ENCODE measurements at regions not wholly inside any gene's neighbourhood (a gene's known extent, or its start where the extent isn't known, plus 50 kb on each side); places are given as distances from the start of the nearest gene placed in this dataset.

DNA sequence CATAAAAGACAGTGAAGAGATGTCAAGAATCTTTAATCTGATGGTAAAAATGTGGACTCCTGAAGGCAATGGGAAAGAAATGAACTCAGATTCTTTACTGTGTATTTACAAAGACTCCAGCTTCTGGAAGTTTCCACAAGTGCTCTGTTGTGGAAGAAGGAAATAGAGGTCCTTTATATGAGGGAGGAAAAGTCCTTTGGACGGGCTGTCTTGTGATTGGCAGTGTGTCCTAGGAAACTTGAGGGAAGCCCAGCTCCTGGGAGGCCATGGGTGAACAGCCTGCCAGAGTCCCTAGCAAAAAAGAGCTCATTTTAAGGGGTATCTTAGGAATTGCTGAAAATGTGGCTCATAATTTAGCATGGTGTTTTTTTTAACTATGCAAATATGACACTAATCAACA is 92.0 kb downstream of the RNASET2 start:
- Histone ChIP-seq H3K4me1 (peaks cover 0 to 19% of the 10 kb centered on the region in 2 donors), H3K9me3 (no peaks in the 10 kb centered on the region), H3K36me3 (no peaks in the 10 kb centered on the region), H3K27ac (no peak overlapping the region), H3K27me3 (peaks cover 0 to 5% of the 10 kb centered on the region in 2 donors), H3K4me3 (no peak overlapping the region)
- DNase-seq (ENCODE audit: low spot score), result no peak
- TF ChIP-seq, protein P1, sequence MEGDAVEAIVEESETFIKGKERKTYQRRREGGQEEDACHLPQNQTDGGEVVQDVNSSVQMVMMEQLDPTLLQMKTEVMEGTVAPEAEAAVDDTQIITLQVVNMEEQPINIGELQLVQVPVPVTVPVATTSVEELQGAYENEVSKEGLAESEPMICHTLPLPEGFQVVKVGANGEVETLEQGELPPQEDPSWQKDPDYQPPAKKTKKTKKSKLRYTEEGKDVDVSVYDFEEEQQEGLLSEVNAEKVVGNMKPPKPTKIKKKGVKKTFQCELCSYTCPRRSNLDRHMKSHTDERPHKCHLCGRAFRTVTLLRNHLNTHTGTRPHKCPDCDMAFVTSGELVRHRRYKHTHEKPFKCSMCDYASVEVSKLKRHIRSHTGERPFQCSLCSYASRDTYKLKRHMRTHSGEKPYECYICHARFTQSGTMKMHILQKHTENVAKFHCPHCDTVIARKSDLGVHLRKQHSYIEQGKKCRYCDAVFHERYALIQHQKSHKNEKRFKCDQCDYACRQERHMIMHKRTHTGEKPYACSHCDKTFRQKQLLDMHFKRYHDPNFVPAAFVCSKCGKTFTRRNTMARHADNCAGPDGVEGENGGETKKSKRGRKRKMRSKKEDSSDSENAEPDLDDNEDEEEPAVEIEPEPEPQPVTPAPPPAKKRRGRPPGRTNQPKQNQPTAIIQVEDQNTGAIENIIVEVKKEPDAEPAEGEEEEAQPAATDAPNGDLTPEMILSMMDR (IDR thresholded peaks at IDR 0.05), result no peak

DNA sequence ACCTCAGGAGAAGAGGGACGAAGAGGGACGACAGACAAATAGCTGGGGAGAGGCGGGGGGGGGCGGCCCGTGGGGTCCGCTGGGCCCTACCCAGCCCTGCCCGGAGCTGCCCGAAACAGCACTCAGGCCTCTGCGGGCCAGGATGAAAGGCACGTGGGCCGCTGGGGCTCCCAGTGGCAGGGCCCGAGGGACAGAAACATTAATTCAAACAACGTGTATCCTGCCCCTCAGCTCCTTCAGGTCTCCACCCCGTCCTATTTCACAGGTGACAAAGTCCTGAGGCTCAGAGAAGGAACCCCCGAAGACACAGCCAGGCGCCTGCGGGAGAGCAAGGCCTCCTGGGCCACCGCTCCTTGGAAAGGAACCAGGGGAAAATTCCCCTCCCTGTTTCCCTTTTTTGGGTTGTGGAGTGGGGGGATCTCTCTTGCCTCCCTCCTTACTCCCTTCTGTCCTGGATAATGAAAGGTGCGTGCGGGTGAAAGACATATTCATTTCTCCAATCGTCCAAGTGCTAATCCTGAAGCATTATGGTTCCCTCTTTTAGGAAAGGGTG is 93.3 kb downstream of the RNASET2 start:
- Histone ChIP-seq H3K9me3 (no peaks in the 10 kb centered on the region), H3K4me1 (peaks cover 0 to 19% of the 10 kb centered on the region in 2 donors), H3K36me3 (no peaks in the 10 kb centered on the region), H3K27me3 (peaks cover 0 to 5% of the 10 kb centered on the region in 2 donors), H3K27ac (no peak overlapping the region), H3K4me3 (peak overlapping the region; percentile 38 to 64)
- DNase-seq (ENCODE audit: low spot score), result no peak
- TF ChIP-seq, protein P1 (IDR thresholded peaks at IDR 0.05), result no peak

DNA sequence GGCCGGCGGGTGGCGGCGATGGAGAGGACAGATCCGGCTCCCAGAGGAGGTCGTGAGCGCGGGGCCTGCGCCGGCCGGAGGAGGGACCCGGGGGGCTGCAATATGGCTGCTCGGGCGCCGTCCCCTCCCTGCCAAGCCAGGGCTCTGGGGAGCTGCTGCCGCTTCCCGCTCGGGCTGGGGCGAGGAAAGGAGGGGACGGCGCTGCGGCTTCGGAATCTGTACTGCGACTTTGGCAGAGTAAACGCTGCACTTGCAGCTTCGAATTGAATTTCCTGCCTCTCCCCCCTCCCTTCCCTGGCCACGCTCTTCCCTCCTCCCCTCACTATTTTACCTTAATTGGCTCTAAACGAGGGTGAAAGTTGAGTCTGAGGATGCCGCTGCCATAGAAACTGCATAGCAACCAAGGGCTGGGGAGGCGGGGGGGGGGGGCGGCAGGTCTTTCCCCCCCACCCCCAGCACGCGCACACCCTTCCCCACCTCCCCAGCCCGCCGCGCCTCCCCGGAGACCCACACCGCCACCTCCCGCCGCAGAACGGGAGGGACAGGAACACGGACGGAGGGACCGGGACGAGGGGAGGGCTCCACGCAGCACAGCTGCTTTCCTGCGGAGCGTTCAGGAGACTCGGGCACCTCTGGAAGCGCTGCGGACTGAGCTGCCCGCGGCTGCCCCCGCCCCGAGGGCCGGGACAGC is 93.9 kb downstream of the RNASET2 start:
- peak overlapping the region; percentile 38 to 64 for H3K4me3 ChIP-seq
- H3K27ac ChIP-seq, result peak overlapping the region in 1 of 2 donors; percentile 9
- H3K9me3 ChIP-seq, result no peaks in the 10 kb centered on the region
- TF ChIP-seq, protein P1 (IDR thresholded peaks at IDR 0.05), result peak in 1 of 2 donors; percentile 24
- no peaks in the 10 kb centered on the region for H3K36me3 ChIP-seq
- DNase-seq (ENCODE audit: low spot score), result no peak
- peaks cover 0 to 19% of the 10 kb centered on the region in 2 donors for H3K4me1 ChIP-seq
- H3K27me3 ChIP-seq, result peaks cover 0 to 5% of the 10 kb centered on the region in 2 donors

DNA sequence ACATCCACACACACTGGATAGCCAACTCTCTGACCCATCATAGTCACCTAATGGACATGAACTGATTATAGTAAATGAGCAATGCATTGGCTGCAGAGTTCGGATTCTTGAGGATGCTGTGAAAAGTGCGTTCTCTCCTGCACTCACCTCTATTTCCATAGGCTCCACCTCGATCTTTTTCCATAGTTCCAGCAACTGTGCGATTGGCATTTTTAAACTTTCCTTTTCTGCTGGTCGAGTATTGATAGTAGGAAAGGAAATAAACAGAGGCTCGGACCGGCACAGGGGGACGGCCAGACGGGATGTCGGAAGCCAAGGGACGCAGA is 94.4 kb downstream of the RNASET2 start:
- H3K4me3 ChIP-seq, result peak overlapping the region; percentile 38 to 64
- no peaks in the 10 kb centered on the region for H3K36me3 ChIP-seq
- H3K27ac ChIP-seq, result peak overlapping the region in 1 of 2 donors; percentile 9
- TF ChIP-seq, protein P1 (IDR thresholded peaks at IDR 0.05), result no peak
- peaks cover 0 to 19% of the 10 kb centered on the region in 2 donors for H3K4me1 ChIP-seq
- H3K27me3 ChIP-seq, result peaks cover 0 to 5% of the 10 kb centered on the region in 2 donors
- H3K9me3 ChIP-seq, result no peaks in the 10 kb centered on the region
- no peak for DNase-seq (ENCODE audit: low spot score)

DNA sequence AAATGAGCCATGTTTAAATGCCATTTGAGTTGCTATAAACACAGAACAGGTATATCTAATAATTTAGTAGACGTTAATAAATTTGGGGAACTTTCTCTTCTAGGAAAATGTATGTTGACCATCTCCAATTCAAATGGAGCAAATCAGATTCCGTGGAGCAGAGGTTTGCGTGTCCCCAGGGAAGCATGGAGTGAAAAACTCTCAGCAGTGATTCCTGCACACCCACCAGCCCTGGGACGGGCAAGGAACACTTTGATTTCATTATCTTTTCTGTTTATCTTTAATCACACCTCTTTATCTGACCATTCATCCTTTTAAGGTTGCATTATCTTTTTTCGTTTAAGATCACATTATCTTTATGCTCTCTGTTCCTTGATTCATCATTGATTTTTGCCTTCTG is 95.0 kb downstream of the RNASET2 start:
- TF ChIP-seq, protein P1 (IDR thresholded peaks at IDR 0.05), result no peak
- DNase-seq (ENCODE audit: low spot score), result no peak
- peaks cover 0 to 5% of the 10 kb centered on the region in 2 donors for H3K27me3 ChIP-seq

More for the DNA sequence above, 95.0 kb downstream of the RNASET2 start:
- H3K27ac ChIP-seq, result no peak overlapping the region
- peaks cover 0 to 19% of the 10 kb centered on the region in 2 donors for H3K4me1 ChIP-seq
- H3K4me3 ChIP-seq, result no peak overlapping the region
- no peaks in the 10 kb centered on the region for H3K9me3 ChIP-seq
- H3K36me3 ChIP-seq, result no peaks in the 10 kb centered on the region

All from right atrium auricular region (tissue), 2 donors.